ENCODE measurements at regions not wholly inside any gene's neighbourhood (a gene's known extent, or its start where the extent isn't known, plus 50 kb on each side); places are given as distances from the start of the nearest gene placed in this dataset.
"Not testable (repeated sequence)": the region's sequence is repeated elsewhere in the genome, so short reads cannot be mapped to it uniquely, and the experiment has no call there.

DNA sequence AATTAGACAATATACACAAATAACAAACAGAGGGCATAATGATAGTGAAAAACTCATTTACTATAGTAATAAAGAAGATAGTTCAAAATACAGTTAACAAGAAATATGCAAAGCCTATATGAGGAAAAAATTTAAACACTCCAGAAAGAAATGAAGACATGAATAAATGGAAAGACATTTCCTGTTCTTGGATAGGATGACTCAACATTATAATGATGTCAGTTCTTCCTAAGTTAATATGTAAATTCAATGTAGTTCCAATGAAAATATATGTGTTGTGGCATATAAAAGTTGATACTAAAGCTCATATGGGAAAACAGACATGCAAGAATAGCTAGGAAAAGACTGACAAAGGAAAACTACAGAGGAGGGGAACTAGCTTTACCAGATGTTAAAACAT is 63.5 kb downstream of the SYT15B start:
- H3K79me1 ChIP-seq (ENCODE audit: low read length); H3K9me3 ChIP-seq (ENCODE audit: insufficient read depth, low read depth, low read length); H3K27ac ChIP-seq (ENCODE audit: low read depth, low read length); H3K4me1 ChIP-seq (ENCODE audit: control insufficient read depth in 1 of 2, insufficient read depth in 2 of 2, low read length in 2 of 2); H3K4ac ChIP-seq (ENCODE audit: low read depth, low read length); H3K4me3 ChIP-seq (ENCODE audit: low read depth, low read length); H4K12ac ChIP-seq (ENCODE audit: low read depth, low read length); H4K91ac ChIP-seq (ENCODE audit: low read depth, low read length); H2BK120ac ChIP-seq (ENCODE audit: insufficient read depth, low read length, poor library complexity); H3K9ac ChIP-seq (ENCODE audit: low read length); H3K79me2 ChIP-seq (ENCODE audit: control insufficient read depth, insufficient read depth, low read length, poor library complexity); H2BK12ac ChIP-seq (ENCODE audit: low read length); H3K27me3 ChIP-seq (ENCODE audit: insufficient read depth, low read length); H3K14ac ChIP-seq (ENCODE audit: low read length); H2AK5ac ChIP-seq (ENCODE audit: low read length); H2BK5ac ChIP-seq (ENCODE audit: low read depth, low read length, poor library complexity); H3K23ac ChIP-seq (ENCODE audit: low read length); H2AFZ ChIP-seq (ENCODE audit: insufficient read depth, low read length, poor library complexity); H3K18ac ChIP-seq (ENCODE audit: low read length); H3K36me3 ChIP-seq (ENCODE audit: control insufficient read depth in 1 of 2, insufficient read depth in 2 of 2, low read length in 2 of 2); H3K4me2 ChIP-seq (ENCODE audit: low read length); H4K8ac ChIP-seq (ENCODE audit: low read depth, low read length): not testable (repeated sequence)
- peak in 1 of 2 donors; percentile 1 for DNase-seq

DNA sequence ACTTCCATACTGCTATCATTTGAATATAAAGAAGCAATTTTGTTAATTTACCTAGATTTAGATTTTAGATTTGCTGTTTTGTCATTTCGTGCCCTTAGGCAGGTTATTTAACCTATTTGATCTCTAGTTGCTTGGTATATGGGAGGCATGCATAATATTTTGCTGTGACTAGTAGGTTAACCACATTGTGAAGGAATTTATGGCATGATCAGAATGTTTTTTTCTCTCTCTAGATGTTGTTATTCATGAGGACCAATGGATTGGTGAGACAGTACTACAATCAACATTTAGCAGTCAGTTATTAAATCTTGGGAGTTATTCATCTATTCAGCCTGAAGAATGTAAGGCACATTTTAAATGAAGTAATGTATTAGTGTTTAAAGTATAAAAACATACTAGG is 67.2 kb downstream of the SYT15B start:
- H3K18ac ChIP-seq (ENCODE audit: low read length); DNase-seq; H4K8ac ChIP-seq (ENCODE audit: low read depth, low read length); H2BK120ac ChIP-seq (ENCODE audit: insufficient read depth, low read length, poor library complexity); H3K23ac ChIP-seq (ENCODE audit: low read length); H3K4me1 ChIP-seq (ENCODE audit: control insufficient read depth in 1 of 2, insufficient read depth in 2 of 2, low read length in 2 of 2); H3K27ac ChIP-seq (ENCODE audit: low read depth, low read length); H2BK5ac ChIP-seq (ENCODE audit: low read depth, low read length, poor library complexity); H3K4me3 ChIP-seq (ENCODE audit: low read depth, low read length); H2AFZ ChIP-seq (ENCODE audit: insufficient read depth, low read length, poor library complexity); H3K9ac ChIP-seq (ENCODE audit: low read length); H3K79me2 ChIP-seq (ENCODE audit: control insufficient read depth, insufficient read depth, low read length, poor library complexity); H3K36me3 ChIP-seq (ENCODE audit: control insufficient read depth in 1 of 2, insufficient read depth in 2 of 2, low read length in 2 of 2); H2AK5ac ChIP-seq (ENCODE audit: low read length); H3K4ac ChIP-seq (ENCODE audit: low read depth, low read length); H3K79me1 ChIP-seq (ENCODE audit: low read length); H2BK12ac ChIP-seq (ENCODE audit: low read length); H3K4me2 ChIP-seq (ENCODE audit: low read length); H3K9me3 ChIP-seq (ENCODE audit: insufficient read depth, low read depth, low read length); H3K14ac ChIP-seq (ENCODE audit: low read length); H3K27me3 ChIP-seq (ENCODE audit: insufficient read depth, low read length); H4K12ac ChIP-seq (ENCODE audit: low read depth, low read length); H4K91ac ChIP-seq (ENCODE audit: low read depth, low read length): not testable (repeated sequence)
- WGBS (ENCODE audit: extremely low coverage, insufficient coverage, insufficient read length), result no CpG with 5 or more reads among the region's 1 CpG

DNA sequence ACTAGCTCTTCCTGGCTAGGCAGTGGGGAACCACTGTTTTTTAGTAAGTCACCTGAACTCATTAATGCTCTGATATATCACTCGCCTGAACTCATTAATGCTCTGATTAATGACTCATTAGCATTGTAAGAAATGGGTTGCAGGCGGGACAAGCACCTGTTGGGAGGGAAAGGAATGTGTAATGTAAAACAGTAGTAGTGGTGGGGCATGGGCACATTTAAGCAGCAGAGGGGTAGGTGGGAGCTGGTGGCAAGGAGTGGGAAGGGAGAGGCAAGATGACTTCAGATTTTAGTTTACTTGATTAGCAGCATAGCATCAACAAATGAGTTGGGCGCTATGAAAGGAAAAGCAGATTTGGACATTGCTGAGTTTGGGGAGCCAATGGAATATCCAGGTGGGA is 68.2 kb downstream of the SYT15B start:
- not testable (repeated sequence) for H2AFZ ChIP-seq (ENCODE audit: insufficient read depth, low read length, poor library complexity); H2BK12ac ChIP-seq (ENCODE audit: low read length); H3K4me3 ChIP-seq (ENCODE audit: low read depth, low read length); DNase-seq; H3K18ac ChIP-seq (ENCODE audit: low read length); H4K8ac ChIP-seq (ENCODE audit: low read depth, low read length); H3K27ac ChIP-seq (ENCODE audit: low read depth, low read length); H2BK5ac ChIP-seq (ENCODE audit: low read depth, low read length, poor library complexity); H3K79me2 ChIP-seq (ENCODE audit: control insufficient read depth, insufficient read depth, low read length, poor library complexity); H2AK5ac ChIP-seq (ENCODE audit: low read length); H4K12ac ChIP-seq (ENCODE audit: low read depth, low read length); H3K9ac ChIP-seq (ENCODE audit: low read length); H3K36me3 ChIP-seq (ENCODE audit: control insufficient read depth in 1 of 2, insufficient read depth in 2 of 2, low read length in 2 of 2); H4K91ac ChIP-seq (ENCODE audit: low read depth, low read length); H3K79me1 ChIP-seq (ENCODE audit: low read length); H3K4ac ChIP-seq (ENCODE audit: low read depth, low read length); H3K23ac ChIP-seq (ENCODE audit: low read length); H3K4me1 ChIP-seq (ENCODE audit: control insufficient read depth in 1 of 2, insufficient read depth in 2 of 2, low read length in 2 of 2); H3K27me3 ChIP-seq (ENCODE audit: insufficient read depth, low read length); H3K4me2 ChIP-seq (ENCODE audit: low read length); H3K14ac ChIP-seq (ENCODE audit: low read length); H3K9me3 ChIP-seq (ENCODE audit: insufficient read depth, low read depth, low read length); H2BK120ac ChIP-seq (ENCODE audit: insufficient read depth, low read length, poor library complexity)
- no CpG with 5 or more reads among the region's 3 CpGs for WGBS (ENCODE audit: extremely low coverage, insufficient coverage, insufficient read length)

DNA sequence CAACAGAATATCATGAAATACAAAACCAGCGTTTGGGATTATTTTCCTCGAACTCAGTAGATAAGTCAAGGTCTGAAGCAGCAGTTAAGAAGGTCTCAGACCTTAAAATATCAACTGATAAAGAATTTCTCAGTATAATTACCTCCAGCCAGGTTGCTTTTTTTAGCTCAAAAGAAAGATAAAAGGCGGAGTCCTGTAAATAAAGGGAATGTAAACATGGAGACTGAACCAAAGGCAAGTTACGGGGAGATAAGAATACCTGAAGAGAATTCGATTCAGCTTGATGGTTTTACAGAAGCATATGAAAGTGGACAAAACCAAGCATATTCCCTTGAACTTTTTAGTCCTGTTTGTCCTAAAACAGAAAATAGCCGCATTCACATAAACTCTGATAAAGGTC is 73.1 kb downstream of the SYT15B start:
- H4K8ac ChIP-seq (ENCODE audit: low read depth, low read length); H3K4ac ChIP-seq (ENCODE audit: low read depth, low read length); H2AK5ac ChIP-seq (ENCODE audit: low read length); H4K12ac ChIP-seq (ENCODE audit: low read depth, low read length); DNase-seq; H3K9me3 ChIP-seq (ENCODE audit: insufficient read depth, low read depth, low read length); H4K91ac ChIP-seq (ENCODE audit: low read depth, low read length); H3K36me3 ChIP-seq (ENCODE audit: control insufficient read depth in 1 of 2, insufficient read depth in 2 of 2, low read length in 2 of 2); H2AFZ ChIP-seq (ENCODE audit: insufficient read depth, low read length, poor library complexity); H3K4me1 ChIP-seq (ENCODE audit: control insufficient read depth in 1 of 2, insufficient read depth in 2 of 2, low read length in 2 of 2); H2BK120ac ChIP-seq (ENCODE audit: insufficient read depth, low read length, poor library complexity); H3K4me3 ChIP-seq (ENCODE audit: low read depth, low read length); H3K79me1 ChIP-seq (ENCODE audit: low read length); H2BK12ac ChIP-seq (ENCODE audit: low read length); H3K27me3 ChIP-seq (ENCODE audit: insufficient read depth, low read length); H2BK5ac ChIP-seq (ENCODE audit: low read depth, low read length, poor library complexity); H3K4me2 ChIP-seq (ENCODE audit: low read length); H3K27ac ChIP-seq (ENCODE audit: low read depth, low read length); H3K14ac ChIP-seq (ENCODE audit: low read length); H3K23ac ChIP-seq (ENCODE audit: low read length); H3K18ac ChIP-seq (ENCODE audit: low read length); H3K9ac ChIP-seq (ENCODE audit: low read length); H3K79me2 ChIP-seq (ENCODE audit: control insufficient read depth, insufficient read depth, low read length, poor library complexity): not testable (repeated sequence)
- WGBS (ENCODE audit: extremely low coverage, insufficient coverage, insufficient read length), result no CpG with 5 or more reads among the region's 6 CpGs
